HCT116 (cell line): ENCODE measurements at regions not wholly inside any gene's neighbourhood (a gene's known extent, or its start where the extent isn't known, plus 50 kb on each side); places are given as distances from the start of the nearest gene placed in this dataset.

ENCODE experiments used
- ATAC-seq: fragments of 200-7000 bp; cut with Tn5 transposase; 2 replicates; pipeline ENCODE4 v1.9.1; 2020; ENCODE audit warnings: mild to moderate bottlenecking, moderate library complexity
- BruUV-seq: library from RNA; stranded (reverse); fragments of 400-500 nt; replicated peaks from 2 replicates; lab custom pipeline; 2021; lab: Mats Ljungman, UMichigan
- CTCF ChIA-PET: fragments of 300-600 bp; sonication (Branson Sonifier 250); formaldehyde crosslinking; loops from one replicate; lab custom pipeline; 2021; ENCODE audit warnings: antibody characterized with exemption; lab: Charles Lee
- POLR2A ChIA-PET: fragments of 300-600, 350-600 bp; sonication (Branson Sonifier 250); formaldehyde crosslinking; loops from one replicate; lab custom pipeline; 2021; ENCODE audit warnings: antibody characterized with exemption; lab: Charles Lee
- RAD21 ChIA-PET, 2 experiments: fragments of 300-600 bp; sonication (Branson Sonifier 250); formaldehyde crosslinking; loops; one replicate each; lab custom pipeline; 2023; ENCODE audit warnings: low total read pairs in 2 of 2; ENCODE audit not compliant: uncharacterized antibody in 2 of 2, unreplicated experiment in 2 of 2, low non-redundant PET in 1 of 2; lab: Charles Lee
- DNase-seq: peaks from one replicate; pipeline ENCODE4 v3.0.0-alpha.2; 2010; ENCODE audit warnings: low read depth, low spot score
- H2AFZ ChIP-seq: fragments of 200-600 bp; shearing (Covaris generic), sonication (generic); 2 replicates; pipeline ENCODE4 v1.6.1; 2017; ENCODE audit warnings: low read depth, mixed run types, mixed read lengths, antibody characterized with exemption, low read length; ENCODE audit not compliant: poor library complexity, severe bottlenecking
- H3K27ac ChIP-seq: 2 replicates; pipeline ENCODE4 v1.5.1; 2012; ENCODE audit warnings: low read depth, low read length
- H3K27me3 ChIP-seq: fragments of 200-600 bp; sonication (generic); 2 replicates; pipeline ENCODE4 v1.6.1; 2016; ENCODE audit warnings: mixed run types, low read length, mixed read lengths; ENCODE audit not compliant: insufficient read depth
- H3K36me3 ChIP-seq, 2 experiments: fragments of 200-500 bp in 1 of 2; fragments of 200-600 bp in 1 of 2; sonication (Bioruptor generic) in 1 of 2; sonication (generic) in 1 of 2; 2 replicates each; pipeline versions ENCODE4 v1.5.1 to v1.6.1; 2014 to 2016; ENCODE audit warnings: low read length in 2 of 2, inconsistent platforms in 1 of 2, mixed read lengths in 1 of 2, mixed run types in 1 of 2; ENCODE audit not compliant: insufficient read depth in 2 of 2, control insufficient read depth in 1 of 2
- H3K4me1 ChIP-seq, 2 experiments: fragments of 200-600 bp in 1 of 2; sonication (generic) in 1 of 2; 2 replicates each; pipeline versions ENCODE4 v1.5.1 to v1.6.1; 2012 to 2017; ENCODE audit warnings: low read length in 2 of 2, inconsistent platforms in 1 of 2, mild to moderate bottlenecking in 1 of 2, mixed read lengths in 1 of 2, mixed run types in 1 of 2, moderate library complexity in 1 of 2; ENCODE audit not compliant: insufficient read depth in 2 of 2, control insufficient read depth in 1 of 2
- H3K4me2 ChIP-seq: fragments of 200-600 bp; sonication (generic); 2 replicates; pipeline ENCODE4 v1.6.1; 2017; ENCODE audit warnings: mixed run types, low read length, mixed read lengths
- H3K4me3 ChIP-seq, 2 experiments: fragments of 200-600 bp in 1 of 2; sonication (generic) in 1 of 2; replicated peaks in 1 of 2; 2 replicates each; pipeline ENCODE4 v1.5.1; 2011 to 2016; ENCODE audit warnings: low read length in 2 of 2, control low read depth in 1 of 2, low read depth in 1 of 2, mild to moderate bottlenecking in 1 of 2, mixed read lengths in 1 of 2, mixed run types in 1 of 2
- H3K79me2 ChIP-seq: fragments of 200-600 bp; sonication (generic); 2 replicates; pipeline ENCODE4 v1.6.1; 2017; ENCODE audit warnings: mild to moderate bottlenecking, mixed run types, low read length, moderate library complexity, mixed read lengths; ENCODE audit not compliant: insufficient read depth
- H3K9ac ChIP-seq: fragments of 200-600 bp; sonication (generic); 2 replicates; pipeline ENCODE4 v1.6.1; 2016; ENCODE audit warnings: low read length, mixed read lengths
- H3K9me2 ChIP-seq: fragments of 200-600 bp; sonication (generic), shearing (Covaris generic); 2 replicates; pipeline ENCODE4 v1.6.1; 2017; ENCODE audit warnings: mixed run types, mild to moderate bottlenecking, moderate library complexity; ENCODE audit not compliant: insufficient read depth
- H3K9me3 ChIP-seq, 2 experiments: fragments of 200-500 bp in 1 of 2; fragments of 200-600 bp in 1 of 2; sonication (Bioruptor generic) in 1 of 2; sonication (generic) in 1 of 2; 2 replicates each; pipeline ENCODE4 v1.6.1; 2014 to 2017; ENCODE audit warnings: low read length in 2 of 2, mixed read lengths in 2 of 2, inconsistent platforms in 1 of 2, low read depth in 1 of 2, mild to moderate bottlenecking in 1 of 2, mixed run types in 1 of 2, moderate library complexity in 1 of 2; ENCODE audit not compliant: control insufficient read depth in 1 of 2, insufficient read depth in 1 of 2
- H4K20me1 ChIP-seq: fragments of 200-600 bp; sonication (generic), shearing (Covaris generic); 2 replicates; pipeline ENCODE4 v1.6.1; 2017; ENCODE audit warnings: mixed run types, mild to moderate bottlenecking, moderate library complexity; ENCODE audit not compliant: insufficient read depth
- CBX3 ChIP-seq: IDR thresholded peaks from 2 replicates; pipeline ENCODE4 v1.6.1; 2012; ENCODE audit warnings: low read depth
- EGR1 ChIP-seq: IDR thresholded peaks from 2 replicates; pipeline ENCODE4 v1.6.1; 2012; ENCODE audit warnings: low read depth
- EZH2 ChIP-seq: fragments of 200-600 bp; sonication (generic); IDR thresholded peaks from 2 replicates; pipeline ENCODE4 v1.6.1; 2017; ENCODE audit warnings: antibody characterized with exemption, mixed run types
- RAD21 ChIP-seq: IDR thresholded peaks from 2 replicates; pipeline ENCODE4 v1.6.1; 2012; ENCODE audit warnings: low read depth, mild to moderate bottlenecking
- YY1 ChIP-seq: IDR thresholded peaks from 2 replicates; pipeline ENCODE4 v1.6.1; 2011; ENCODE audit warnings: low read length, low read depth, moderate library complexity, mild to moderate bottlenecking; ENCODE audit not compliant: insufficient replicate concordance; ENCODE audit errors: extremely low read depth
- intact Hi-C: fragments of 100-400 bp; cut with micrococcal nuclease; formaldehyde crosslinking; loops from 2 replicates; pipeline ENCODE4 v1.10.0; 2022
- TF ChIP-seq, protein P1 (sequence below), 3 experiments: fragments of 200-600 bp in 1 of 3; sonication (generic) in 1 of 3; IDR thresholded peaks in 2 of 3; conservative IDR thresholded peaks in 1 of 3; 2 replicates each; pipeline ENCODE4 v1.5.1; 2012 to 2017; ENCODE audit warnings: low read depth in 2 of 3, low read length in 2 of 3, antibody characterized with exemption in 1 of 3, borderline replicate concordance in 1 of 3, control low read depth in 1 of 3, mild to moderate bottlenecking in 1 of 3, mixed read lengths in 1 of 3, mixed run types in 1 of 3, moderate library complexity in 1 of 3; ENCODE audit not compliant: insufficient read depth in 1 of 3

DNA sequence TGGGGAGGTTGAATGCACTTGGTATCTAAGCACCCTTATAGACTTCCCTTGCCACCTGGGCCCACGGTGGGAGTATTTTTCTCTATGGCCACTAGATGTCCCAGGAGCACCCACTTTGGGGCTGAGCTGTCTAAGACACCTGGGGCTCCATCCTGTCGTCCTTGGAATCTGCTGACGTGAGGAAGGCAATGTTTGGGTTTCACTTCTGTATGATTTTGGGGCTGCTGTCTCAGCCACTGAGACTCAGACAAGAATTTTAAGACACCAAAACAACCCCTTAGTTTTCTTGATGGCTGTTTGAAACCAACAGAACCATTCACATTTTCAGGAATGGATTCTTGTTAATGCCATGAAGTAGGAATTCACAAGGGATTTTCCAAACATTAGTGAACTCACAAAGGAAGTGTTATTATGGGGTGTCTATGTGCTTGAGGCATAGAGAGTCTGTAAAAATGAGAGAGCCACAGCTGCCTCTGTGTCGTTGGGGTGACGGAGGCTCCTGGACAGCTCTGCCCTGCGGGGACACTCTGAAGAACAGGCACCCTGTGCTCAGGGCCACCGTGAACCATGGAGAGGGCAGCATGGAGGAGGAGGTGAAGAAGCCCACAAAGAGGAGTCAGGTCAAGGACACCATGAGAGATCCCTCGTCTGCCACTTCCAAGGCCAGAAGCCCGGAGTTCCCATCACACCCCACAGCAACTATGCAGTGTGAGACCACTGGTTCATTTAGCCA is 106.8 kb upstream of the SPATA13 start:
- TF ChIP-seq CBX3, result 0 out of 2 replicates have a peak, but pooled peaks have one; percentile 20
- TF ChIP-seq, protein P1, sequence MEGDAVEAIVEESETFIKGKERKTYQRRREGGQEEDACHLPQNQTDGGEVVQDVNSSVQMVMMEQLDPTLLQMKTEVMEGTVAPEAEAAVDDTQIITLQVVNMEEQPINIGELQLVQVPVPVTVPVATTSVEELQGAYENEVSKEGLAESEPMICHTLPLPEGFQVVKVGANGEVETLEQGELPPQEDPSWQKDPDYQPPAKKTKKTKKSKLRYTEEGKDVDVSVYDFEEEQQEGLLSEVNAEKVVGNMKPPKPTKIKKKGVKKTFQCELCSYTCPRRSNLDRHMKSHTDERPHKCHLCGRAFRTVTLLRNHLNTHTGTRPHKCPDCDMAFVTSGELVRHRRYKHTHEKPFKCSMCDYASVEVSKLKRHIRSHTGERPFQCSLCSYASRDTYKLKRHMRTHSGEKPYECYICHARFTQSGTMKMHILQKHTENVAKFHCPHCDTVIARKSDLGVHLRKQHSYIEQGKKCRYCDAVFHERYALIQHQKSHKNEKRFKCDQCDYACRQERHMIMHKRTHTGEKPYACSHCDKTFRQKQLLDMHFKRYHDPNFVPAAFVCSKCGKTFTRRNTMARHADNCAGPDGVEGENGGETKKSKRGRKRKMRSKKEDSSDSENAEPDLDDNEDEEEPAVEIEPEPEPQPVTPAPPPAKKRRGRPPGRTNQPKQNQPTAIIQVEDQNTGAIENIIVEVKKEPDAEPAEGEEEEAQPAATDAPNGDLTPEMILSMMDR (IDR thresholded peaks at IDR 0.05 in 2 of 3, conservative IDR thresholded peaks at IDR 0.05 in 1 of 3; ENCODE audit: borderline replicate concordance in 1 of 3, insufficient read depth in 1 of 3, low read depth in 2 of 3, low read length in 2 of 3), result peak; percentile 79 to 83 (median 82)
- TF ChIP-seq EGR1, result no peak
- TF ChIP-seq RAD21, result peak; percentile 91
- TF ChIP-seq YY1, result peak; percentile 31
- no peak for TF ChIP-seq EZH2
- intact Hi-C loops, result loop anchor here (1.0 to 10.0 kb wide), 3 partner anchors 91 to 167 kb away; partner anchors contain the start of gene SPATA13
- POLR2A ChIA-PET, result interaction anchor here (1.4 kb wide), 1 partner anchor 107 kb away, joined by 4 read pairs; the partner anchor contains the start of gene SPATA13
- no peaks in the 10 kb centered on the region for H3K27me3 ChIP-seq
- BruUV-seq, result no TSS peak
- CTCF ChIA-PET, result interaction anchor here (0.6 to 3.2 kb wide), 16 partner anchors 10 to 177 kb away, joined by 3 to 38 read pairs (median 4); no protein-coding TSS in a partner anchor
- DNase-seq (peak; percentile 81), ATAC-seq (peak; percentile 100)
- peak overlapping the region; percentile 66 for H3K4me2 ChIP-seq
- H3K27ac ChIP-seq, result 0 out of 2 replicates have a peak overlapping the region, but pooled peaks have one; percentile 17
- H3K4me1 ChIP-seq, result peaks cover 11 to 19% of the 10 kb centered on the region in 2 experiments
- no peaks in the 10 kb centered on the region for H4K20me1 ChIP-seq
- H3K9ac ChIP-seq, result no peak overlapping the region
- H3K9me2 ChIP-seq, result no peaks in the 10 kb centered on the region
- H2AFZ ChIP-seq, result peak overlapping the region; percentile 74
- no peaks in the 10 kb centered on the region for H3K79me2 ChIP-seq
- RAD21 ChIA-PET, result interaction anchor here (0.7 to 1.9 kb wide), 8 partner anchors 32 to 175 kb away, joined by 3 to 5 read pairs (median 3); partner anchors contain the start of gene SPATA13 (in 1 of the 2)
- no peaks in the 10 kb centered on the region for H3K36me3 ChIP-seq
- H3K9me3 ChIP-seq, result no peaks in the 10 kb centered on the region
- H3K4me3 ChIP-seq, result peak overlapping the region in 1 of 2 experiments; percentile 29; a peak in 1 of 4 replicates
